ENCODE measurements at regions not wholly inside any gene's neighbourhood (a gene's known extent, or its start where the extent isn't known, plus 50 kb on each side); places are given as distances from the start of the nearest gene placed in this dataset.
"Not testable (repeated sequence)": the region's sequence is repeated elsewhere in the genome, so short reads cannot be mapped to it uniquely, and the experiment has no call there.

- no peak for DNase-seq (ENCODE audit: low read depth in 2 of 2)
Measured at GRCh38 chr3:163474766-163475165, 1603.5 kb downstream of the SI start.

GRCh38 chr3:163468531-163469335 is 1609.6 kb downstream of the SI start:
- no peak for DNase-seq (ENCODE audit: low read depth in 2 of 2)

- no peak for DNase-seq (ENCODE audit: low read depth in 2 of 2)
Measured at GRCh38 chr3:163462446-163462845, 1615.8 kb downstream of the SI start.

GRCh38 chr3:163450698-163451097 is 1627.6 kb downstream of the SI start:
- no peak for DNase-seq (ENCODE audit: low read depth in 2 of 2)

- no peak for DNase-seq (ENCODE audit: low read depth in 2 of 2)
Measured at GRCh38 chr3:163438760-163439159, 1639.5 kb downstream of the SI start.

- DNase-seq (ENCODE audit: low read depth in 2 of 2): no peak
Measured at GRCh38 chr3:163422671-163423070, 1655.6 kb downstream of the SI start.

GRCh38 chr3:163391407-163392181 is 1686.7 kb downstream of the SI start:
- DNase-seq (ENCODE audit: low read depth in 2 of 2): no peak

- DNase-seq (ENCODE audit: low read depth in 2 of 2): no peak
Measured at GRCh38 chr3:163384383-163384782, 1693.9 kb downstream of the SI start.

- DNase-seq (ENCODE audit: low read depth in 2 of 2): no peak
Measured at GRCh38 chr3:163382183-163382582, 1696.1 kb downstream of the SI start.

- peak; percentile 30 to 34 for DNase-seq (ENCODE audit: low read depth in 2 of 2)
Measured at GRCh38 chr3:163368168-163368567, 1710.1 kb downstream of the SI start.

GRCh38 chr3:163364717-163365116 is 1713.6 kb downstream of the SI start:
- no peak for DNase-seq (ENCODE audit: low read depth in 2 of 2)

GRCh38 chr3:163362151-163362550 is 1716.1 kb downstream of the SI start:
- DNase-seq (ENCODE audit: low read depth in 2 of 2): no peak

GRCh38 chr3:163361357-163361878 is 1716.9 kb downstream of the SI start:
- not testable (repeated sequence) for DNase-seq (ENCODE audit: low read depth in 2 of 2)

- no peak for DNase-seq (ENCODE audit: low read depth in 2 of 2)
Measured at GRCh38 chr3:163347944-163348343, 1730.4 kb downstream of the SI start.

- no peak for DNase-seq (ENCODE audit: low read depth in 2 of 2)
Measured at GRCh38 chr3:163335429-163335828, 1742.9 kb downstream of the SI start.

GRCh38 chr3:163328680-163329079 is 1749.6 kb downstream of the SI start:
- DNase-seq (ENCODE audit: low read depth in 2 of 2): no peak

GRCh38 chr3:163327086-163327485 is 1751.2 kb downstream of the SI start:
- DNase-seq (ENCODE audit: low read depth in 2 of 2): no peak

- no peak for DNase-seq (ENCODE audit: low read depth in 2 of 2)
Measured at GRCh38 chr3:163315786-163316185, 1762.5 kb downstream of the SI start.

GRCh38 chr3:163306405-163306804 is 1771.9 kb downstream of the SI start:
- DNase-seq (ENCODE audit: low read depth in 2 of 2): no peak

- DNase-seq (ENCODE audit: low read depth in 2 of 2): no peak
Measured at GRCh38 chr3:163273694-163274093, 1777.1 kb downstream of the OTOL1 start.

GRCh38 chr3:163266731-163267130 is 1770.1 kb downstream of the OTOL1 start:
- no peak for DNase-seq (ENCODE audit: low read depth in 2 of 2)

GRCh38 chr3:163261618-163262017 is 1765.0 kb downstream of the OTOL1 start:
- DNase-seq (ENCODE audit: low read depth in 2 of 2): no peak

GRCh38 chr3:163261056-163261455 is 1764.4 kb downstream of the OTOL1 start:
- DNase-seq (ENCODE audit: low read depth in 2 of 2): no peak

All from fibroblast of skin of left quadriceps (primary cell).